ENCODE measurements at regions not wholly inside any gene's neighbourhood (a gene's known extent, or its start where the extent isn't known, plus 50 kb on each side); places are given as distances from the start of the nearest gene placed in this dataset.

- DNase-seq (ENCODE audit: low spot score): no peak
These were observed 206.1 kb upstream of the PHYHIPL start for GRCh38 chr10:58970160-58970915.

- no peak for DNase-seq (ENCODE audit: low spot score)
These were observed 205.2 kb upstream of the PHYHIPL start for GRCh38 chr10:58971211-58971610.

- DNase-seq (ENCODE audit: low spot score): no peak
These were observed 204.5 kb upstream of the PHYHIPL start for GRCh38 chr10:58971796-58972491.

DNA sequence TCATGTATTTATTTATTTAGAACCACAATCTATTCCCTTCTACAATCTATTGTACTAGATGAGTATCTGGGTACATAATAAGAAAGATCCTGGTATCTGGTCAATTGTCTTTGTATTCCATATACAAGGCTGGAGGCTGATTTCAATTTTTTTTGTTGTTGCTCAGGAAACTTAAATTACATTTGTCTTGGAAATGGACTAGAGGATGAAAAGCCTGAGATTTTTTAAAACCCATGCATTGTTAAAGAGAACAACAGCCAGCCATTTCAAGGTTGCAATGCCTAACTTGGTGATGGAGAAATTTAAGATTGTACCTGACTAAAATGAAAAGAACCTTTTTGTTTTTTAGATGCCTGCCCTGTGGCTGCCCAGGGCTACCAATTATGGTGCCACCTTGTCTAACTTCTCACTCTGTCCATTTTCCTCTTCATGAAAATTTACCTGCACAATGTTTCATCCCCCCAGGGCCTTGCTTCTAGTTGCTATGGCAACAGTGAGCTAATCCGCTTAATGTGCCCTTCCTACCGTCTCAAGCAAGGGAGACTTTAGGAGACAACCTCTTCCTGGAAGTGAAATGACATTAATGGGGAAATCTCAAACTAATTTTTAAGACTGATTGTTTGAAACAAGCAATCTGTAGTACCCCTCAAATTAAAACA is 203.7 kb upstream of the PHYHIPL start:
- DNase-seq (ENCODE audit: low spot score): no peak

DNA sequence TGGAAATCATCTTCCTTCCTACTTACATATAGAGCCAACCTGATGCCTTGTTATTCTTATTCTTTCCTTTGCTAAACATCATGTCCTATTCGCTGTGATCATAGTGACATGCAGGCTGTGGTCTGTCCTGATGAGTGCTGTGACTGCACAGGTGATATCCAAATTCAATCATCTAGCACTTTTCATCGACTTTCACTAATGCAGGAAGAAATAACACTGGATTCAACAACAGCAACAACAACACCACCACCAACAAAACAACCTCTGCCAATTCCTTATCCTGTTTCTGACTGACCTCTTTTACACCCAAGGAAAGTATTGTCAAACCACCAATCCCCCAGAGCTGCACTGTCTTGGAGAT is 203.2 kb upstream of the PHYHIPL start:
- no peak for DNase-seq (ENCODE audit: low spot score)

DNA sequence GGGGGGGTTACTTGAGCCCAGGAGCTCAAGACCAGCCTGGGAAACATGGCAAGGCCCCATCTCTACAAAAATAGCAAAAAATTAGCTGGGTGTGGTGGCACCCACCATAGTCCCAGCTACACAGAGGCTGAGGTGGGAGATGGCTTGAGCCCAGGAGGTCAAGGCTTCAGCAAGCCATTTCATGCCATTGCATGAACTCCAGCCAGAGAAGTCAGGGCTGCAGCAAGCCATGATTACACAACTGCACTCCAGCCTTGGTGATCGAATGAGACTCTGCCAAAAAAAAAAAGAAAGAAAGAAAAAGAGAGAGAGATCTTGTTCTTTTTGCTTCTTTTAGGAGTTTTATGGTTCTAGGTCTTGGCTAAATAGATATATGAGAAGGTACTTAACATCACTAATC is 200.2 kb upstream of the PHYHIPL start:
- no peak for DNase-seq (ENCODE audit: low spot score)

DNA sequence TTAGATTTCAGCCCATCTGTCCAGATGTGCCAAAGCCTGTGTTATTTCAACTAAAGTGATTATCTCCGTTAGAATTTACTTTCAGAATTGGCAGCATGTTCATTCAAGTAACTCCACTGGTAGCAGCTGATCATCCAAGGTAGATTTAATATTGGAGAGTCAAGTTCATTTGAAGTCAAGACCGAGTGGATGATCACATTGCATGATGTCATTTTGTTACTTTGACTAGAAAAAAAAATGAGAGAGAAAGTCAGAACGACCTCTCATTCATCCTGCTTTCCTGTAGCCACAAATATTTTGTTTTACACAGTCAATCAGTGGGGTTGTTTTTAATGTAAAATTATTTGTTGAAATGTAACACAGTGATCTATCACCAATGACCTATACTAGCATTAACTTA is 196.7 kb upstream of the PHYHIPL start:
- DNase-seq (ENCODE audit: low spot score): no peak

DNA sequence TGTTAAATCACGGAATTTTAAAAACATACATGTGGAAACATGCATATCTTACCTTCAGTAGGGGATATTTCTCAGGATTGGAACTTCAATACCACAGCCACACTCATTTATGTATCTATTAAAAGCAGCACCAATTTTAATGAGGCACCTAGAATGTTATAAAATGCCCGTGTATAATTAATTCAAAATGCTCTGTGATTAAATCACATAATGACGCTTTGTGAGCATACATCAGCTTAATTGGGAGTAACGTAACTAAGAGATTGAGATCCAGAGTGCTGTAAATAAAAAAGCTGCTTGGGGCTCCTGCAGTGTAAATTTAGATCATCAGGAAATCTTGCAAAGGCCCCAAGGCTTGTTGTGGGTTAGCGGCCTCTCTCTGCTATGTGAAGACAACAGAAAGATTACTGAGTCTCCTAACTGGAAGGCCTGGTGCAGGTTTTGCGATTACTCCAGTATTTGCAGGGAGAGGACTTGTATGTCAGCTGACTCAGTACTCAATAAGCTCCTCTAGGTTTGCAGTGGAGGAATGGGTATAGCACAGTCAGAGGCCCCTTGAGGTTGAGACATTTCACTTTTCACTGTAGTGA is 195.5 kb upstream of the PHYHIPL start:
- DNase-seq (ENCODE audit: low spot score): no peak

- DNase-seq (ENCODE audit: low spot score): no peak
These were observed 194.6 kb upstream of the PHYHIPL start for GRCh38 chr10:58981846-58982245.

DNA sequence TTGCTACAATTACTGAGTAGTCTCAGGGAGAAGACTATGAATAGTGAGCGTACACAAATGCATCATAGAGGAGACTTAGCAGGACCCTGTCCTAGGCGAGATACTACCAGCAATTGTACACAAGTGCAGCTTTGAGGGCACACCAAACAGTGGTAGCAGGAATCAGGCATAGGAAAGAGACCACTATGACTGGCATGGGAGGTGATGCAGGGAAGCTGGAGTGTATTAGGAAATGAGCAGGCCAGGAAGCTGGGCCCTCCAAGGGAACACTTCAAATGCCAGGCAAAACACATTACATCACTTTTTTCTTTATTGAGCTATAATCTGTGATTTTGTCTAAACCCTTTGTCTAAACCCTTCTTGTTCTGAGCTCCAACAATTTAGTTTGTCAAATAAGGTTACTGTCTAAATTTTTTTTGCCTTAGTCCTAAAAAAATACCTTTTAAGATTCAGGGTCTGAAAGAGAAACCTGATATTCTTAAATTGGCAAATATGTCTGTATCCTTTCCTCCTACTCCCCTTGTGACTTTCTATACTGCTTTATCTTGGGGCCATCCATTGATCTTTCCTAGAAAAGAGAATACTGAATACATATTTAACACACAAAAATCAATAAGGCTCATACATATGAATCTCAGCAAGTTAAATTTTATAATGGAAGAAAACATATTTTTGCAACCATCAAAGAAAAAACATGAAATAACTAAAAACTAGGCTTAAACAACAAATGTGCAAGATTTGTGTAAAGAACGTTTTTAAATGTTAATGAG is 193.8 kb upstream of the PHYHIPL start:
- no peak for DNase-seq (ENCODE audit: low spot score)

- no peak for DNase-seq (ENCODE audit: low spot score)
These were observed 191.2 kb upstream of the PHYHIPL start for GRCh38 chr10:58985216-58985615.

DNA sequence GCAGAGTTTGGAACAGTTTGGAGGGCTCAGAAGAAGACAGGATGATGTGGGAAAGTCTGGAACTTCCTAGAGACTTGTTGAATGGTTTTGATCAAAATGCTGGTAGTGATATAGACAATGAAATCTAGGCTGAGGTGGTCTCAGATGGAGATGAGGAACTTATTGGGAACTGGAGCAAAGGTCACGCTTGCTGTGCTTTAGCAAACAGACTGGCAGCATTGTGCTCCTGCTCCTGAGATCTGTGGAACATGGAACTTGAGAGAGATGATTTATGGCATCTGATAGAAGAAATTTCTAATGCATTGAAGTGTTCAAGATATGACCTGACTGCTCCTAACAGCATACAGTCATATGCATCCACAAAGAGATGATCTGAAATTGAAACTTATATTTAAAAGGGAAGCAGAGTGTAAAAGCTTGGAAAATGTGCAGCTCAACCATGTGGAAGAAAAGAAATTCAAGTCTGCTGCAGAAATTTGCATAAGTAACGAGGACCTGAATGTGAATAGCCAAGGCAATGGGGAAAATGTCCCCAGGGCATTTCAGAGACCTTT is 186.9 kb upstream of the PHYHIPL start:
- no peak for DNase-seq (ENCODE audit: low spot score)

GRCh38 chr10:58990693-58991092 is 185.8 kb upstream of the PHYHIPL start:
- no peak for DNase-seq (ENCODE audit: low spot score)

DNA sequence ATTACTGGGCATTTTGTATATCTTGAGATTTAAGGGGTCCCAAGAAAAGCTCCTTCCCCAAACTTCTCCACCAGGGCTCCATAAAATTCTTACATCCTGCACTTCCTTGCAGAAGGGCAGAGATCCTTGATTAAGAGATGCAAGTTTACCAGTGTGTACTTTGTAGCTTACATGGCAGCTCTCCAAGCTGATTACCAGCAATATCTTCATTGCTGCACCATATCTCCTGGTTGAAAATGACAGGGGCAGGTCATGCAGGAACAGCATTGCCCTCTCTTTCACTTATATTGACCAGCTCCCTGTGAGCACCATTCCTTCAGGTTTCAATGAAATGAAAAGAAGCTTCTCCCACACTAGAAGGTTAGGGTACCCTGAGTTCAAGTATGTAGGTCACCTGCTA is 184.6 kb upstream of the PHYHIPL start:
- DNase-seq (ENCODE audit: low spot score): no peak

GRCh38 chr10:58992830-58993460 is 183.5 kb upstream of the PHYHIPL start:
- no peak for DNase-seq (ENCODE audit: low spot score)

GRCh38 chr10:58993480-58994221 is 182.8 kb upstream of the PHYHIPL start:
- DNase-seq (ENCODE audit: low spot score): no peak

- DNase-seq (ENCODE audit: low spot score): no peak
These were observed 182.0 kb upstream of the PHYHIPL start for GRCh38 chr10:58994226-58995057.

DNA sequence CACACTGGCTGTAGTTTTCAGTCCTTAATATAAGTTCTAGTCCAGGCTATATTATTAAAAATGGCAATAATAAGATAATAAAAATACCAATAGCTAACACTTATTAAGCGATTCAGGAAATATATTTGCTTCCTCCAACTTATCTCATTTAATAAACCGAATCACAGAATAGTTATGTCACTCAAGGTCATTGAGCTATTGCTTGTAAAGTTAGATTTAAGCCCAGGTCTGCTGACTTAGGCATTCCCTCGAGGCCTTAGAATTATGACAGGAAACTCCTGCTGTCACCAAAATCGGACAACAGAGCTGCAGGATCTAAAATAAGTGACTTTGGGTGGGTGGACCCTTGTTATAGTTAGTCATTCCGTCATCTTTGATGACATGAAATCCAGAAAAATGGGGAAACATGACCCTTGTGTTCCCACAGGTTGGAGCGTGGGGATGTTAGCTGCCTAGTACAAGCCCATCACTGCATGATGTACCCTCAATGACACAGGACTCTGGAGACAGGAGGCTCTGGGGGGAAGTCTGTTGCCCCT is 181.3 kb upstream of the PHYHIPL start:
- DNase-seq (ENCODE audit: low spot score): no peak

DNA sequence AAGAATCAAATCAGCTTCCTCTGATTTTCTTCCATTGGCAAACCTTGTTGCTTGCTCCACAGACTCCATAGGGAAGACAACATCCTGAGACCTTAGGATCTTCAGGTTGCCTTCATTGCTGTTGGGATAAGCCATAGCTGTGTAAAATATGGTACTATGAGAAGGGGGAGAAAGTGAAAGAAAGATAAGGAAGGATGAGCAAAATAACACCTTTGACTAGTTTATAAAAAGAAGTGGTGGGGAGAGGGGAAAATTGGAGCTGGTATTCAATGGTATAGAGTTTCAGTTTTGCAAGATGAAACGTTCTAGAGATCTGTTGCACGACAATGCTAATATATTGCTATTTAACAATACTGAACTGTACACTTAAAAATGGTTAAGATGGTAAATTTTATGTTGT is 180.4 kb upstream of the PHYHIPL start:
- no peak for DNase-seq (ENCODE audit: low spot score)
